HCT116 (cell line): ENCODE measurements at regions not wholly inside any gene's neighbourhood (a gene's known extent, or its start where the extent isn't known, plus 50 kb on each side); places are given as distances from the start of the nearest gene placed in this dataset.

Experiments
- ATF3 ChIP-seq: IDR thresholded peaks from 2 replicates; pipeline ENCODE4 v1.6.1; 2012
- CTCF ChIP-seq, 3 experiments: fragments of 200-600 bp in 1 of 3; sonication (generic) in 1 of 3; IDR thresholded peaks in 2 of 3; conservative IDR thresholded peaks in 1 of 3; 2 replicates each; pipeline ENCODE4 v1.5.1; 2012 to 2017; ENCODE audit warnings: low read depth in 2 of 3, low read length in 2 of 3, antibody characterized with exemption in 1 of 3, borderline replicate concordance in 1 of 3, control low read depth in 1 of 3, mild to moderate bottlenecking in 1 of 3, mixed read lengths in 1 of 3, mixed run types in 1 of 3, moderate library complexity in 1 of 3; ENCODE audit not compliant: insufficient read depth in 1 of 3
- EGR1 ChIP-seq: IDR thresholded peaks from 2 replicates; pipeline ENCODE4 v1.6.1; 2012; ENCODE audit warnings: low read depth
- EZH2 ChIP-seq: fragments of 200-600 bp; sonication (generic); IDR thresholded peaks from 2 replicates; pipeline ENCODE4 v1.6.1; 2017; ENCODE audit warnings: antibody characterized with exemption, mixed run types
- EZH2phosphoT487 ChIP-seq: fragments of 200-600 bp; IDR thresholded peaks from 2 replicates; pipeline ENCODE4 v1.6.1; 2018; ENCODE audit warnings: antibody characterized with exemption, borderline replicate concordance
- MAX ChIP-seq: IDR thresholded peaks from 2 replicates; pipeline ENCODE4 v1.6.1; 2012
- POLR2A ChIP-seq: IDR thresholded peaks from 2 replicates; pipeline ENCODE4 v1.7.0; 2011; ENCODE audit warnings: borderline replicate concordance; ENCODE audit not compliant: insufficient read depth, insufficient read length; ENCODE audit errors: extremely low read depth
- POLR2AphosphoS5 ChIP-seq: IDR thresholded peaks from 2 replicates; pipeline ENCODE4 v1.6.1; 2011; ENCODE audit warnings: mild to moderate bottlenecking, low read depth, low read length, moderate library complexity
- RAD21 ChIP-seq: IDR thresholded peaks from 2 replicates; pipeline ENCODE4 v1.6.1; 2012; ENCODE audit warnings: low read depth, mild to moderate bottlenecking
- REST ChIP-seq: IDR thresholded peaks from 2 replicates; pipeline ENCODE4 v1.6.1; 2012; ENCODE audit warnings: low read depth
- YY1 ChIP-seq: IDR thresholded peaks from 2 replicates; pipeline ENCODE4 v1.6.1; 2011; ENCODE audit warnings: low read length, low read depth, moderate library complexity, mild to moderate bottlenecking; ENCODE audit not compliant: insufficient replicate concordance; ENCODE audit errors: extremely low read depth
- ZFX ChIP-seq: fragments of 450-650 bp; IDR thresholded peaks from 2 replicates; pipeline ENCODE4 v1.6.1; 2017

- TF ChIP-seq MAX (no peak), CTCF (IDR thresholded peaks at IDR 0.05 in 2 of 3, conservative IDR thresholded peaks at IDR 0.05 in 1 of 3; ENCODE audit: borderline replicate concordance in 1 of 3, insufficient read depth in 1 of 3, low read depth in 2 of 3, low read length in 2 of 3) (no peak), POLR2AphosphoS5 (no peak), EGR1 (no peak), EZH2 (no peak), POLR2A (no peak), EZH2phosphoT487 (no peak), YY1 (no peak), ATF3 (no peak), ZFX (no peak), REST (no peak), RAD21 (no peak)
Observed at GRCh38 chr1:100643471-100644196, 75.9 kb upstream of the VCAM1 start.
